HG02610 (cell line): ENCODE measurements at regions not wholly inside any gene's neighbourhood (a gene's known extent, or its start where the extent isn't known, plus 50 kb on each side); places are given as distances from the start of the nearest gene placed in this dataset.
"Not testable (repeated sequence)": the region's sequence is repeated elsewhere in the genome, so short reads cannot be mapped to it uniquely, and the experiment has no call there.

ENCODE experiments used
- ATAC-seq: cut with Tn5 transposase; IDR thresholded peaks from one replicate; pipeline ENCODE4 v1.9.1; 2021; ENCODE audit warnings: mild to moderate bottlenecking, moderate library complexity; ENCODE audit not compliant: unreplicated experiment

- ATAC-seq, result no peak
Observed at GRCh38 chr4:174183259-174183658, 100.2 kb downstream of the FBXO8 start.

GRCh38 chr4:174181827-174182226 is 101.6 kb downstream of the FBXO8 start:
- no peak for ATAC-seq

GRCh38 chr4:174177536-174177935 is 105.9 kb downstream of the FBXO8 start:
- no peak for ATAC-seq

- not testable (repeated sequence) for ATAC-seq
Observed at GRCh38 chr4:174175836-174176235, 107.6 kb downstream of the FBXO8 start.

- no peak for ATAC-seq
Observed at GRCh38 chr4:174173360-174173759, 110.1 kb downstream of the FBXO8 start.

GRCh38 chr4:174172274-174172673 is 111.2 kb downstream of the FBXO8 start:
- ATAC-seq, result no peak

GRCh38 chr4:174170906-174171305 is 112.6 kb downstream of the FBXO8 start:
- no peak for ATAC-seq

- ATAC-seq, result no peak
Observed at GRCh38 chr4:174170091-174170490, 113.4 kb downstream of the FBXO8 start.

GRCh38 chr4:174157106-174157607 is 126.3 kb downstream of the FBXO8 start:
- ATAC-seq, result no peak

- peak; percentile 82 for ATAC-seq
Observed at GRCh38 chr4:174156239-174156826, 127.1 kb downstream of the FBXO8 start.

- no peak for ATAC-seq
Observed at GRCh38 chr4:174154215-174154854, 129.1 kb downstream of the FBXO8 start.

- ATAC-seq, result no peak
Observed at GRCh38 chr4:174152717-174153466, 130.6 kb downstream of the FBXO8 start.

- ATAC-seq, result no peak
Observed at GRCh38 chr4:174147863-174148262, 135.6 kb downstream of the FBXO8 start.

GRCh38 chr4:174144106-174144505 is 139.4 kb downstream of the FBXO8 start:
- ATAC-seq, result no peak

- no peak for ATAC-seq
Observed at GRCh38 chr4:174141876-174142275, 141.6 kb downstream of the FBXO8 start.

GRCh38 chr4:174138616-174139015 is 144.9 kb downstream of the FBXO8 start:
- no peak for ATAC-seq

- ATAC-seq, result no peak
Observed at GRCh38 chr4:174137698-174138097, 145.8 kb downstream of the FBXO8 start.

GRCh38 chr4:174135936-174136406 is 147.5 kb downstream of the FBXO8 start:
- ATAC-seq, result no peak

GRCh38 chr4:174135530-174135929 is 147.9 kb downstream of the FBXO8 start:
- no peak for ATAC-seq

GRCh38 chr4:174134361-174134760 is 149.1 kb downstream of the FBXO8 start:
- ATAC-seq, result no peak

GRCh38 chr4:174133551-174133950 is 149.9 kb downstream of the FBXO8 start:
- ATAC-seq, result no peak

- no peak for ATAC-seq
Observed at GRCh38 chr4:174131901-174132300, 151.6 kb downstream of the FBXO8 start.
